ENCODE measurements at regions not wholly inside any gene's neighbourhood (a gene's known extent, or its start where the extent isn't known, plus 50 kb on each side); places are given as distances from the start of the nearest gene placed in this dataset.

DNA sequence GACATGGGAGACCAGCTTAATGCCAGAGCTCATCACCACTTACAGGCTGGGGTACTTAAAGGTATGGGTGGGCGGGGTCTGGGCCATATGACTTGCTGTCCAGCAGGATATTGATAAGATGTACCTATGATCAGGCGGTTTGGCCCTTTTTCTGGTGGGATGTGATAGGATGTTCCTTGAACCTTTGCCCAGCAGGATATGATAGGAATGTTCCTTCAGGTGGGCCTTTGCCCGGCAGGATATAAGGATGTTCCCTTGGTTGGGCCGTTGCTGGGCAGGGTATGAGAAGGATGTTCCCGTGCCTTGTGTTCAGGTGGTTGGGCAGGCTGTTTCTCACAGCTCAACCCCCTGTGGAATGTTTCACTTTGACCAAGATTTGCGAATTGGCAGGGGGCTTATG is 187.2 kb upstream of the CXCL12 start:
- no peak for DNase-seq (ENCODE audit: low read depth in 2 of 2)
- Histone ChIP-seq H3K4me2 (ENCODE audit: extremely low read depth, insufficient read depth, low read length) (no peak overlapping the region), H3K9me3 (ENCODE audit: control insufficient read depth, insufficient read depth, low read depth, low read length) (no peaks in the 10 kb centered on the region), H3K4me1 (ENCODE audit: control insufficient read depth, extremely low read depth, insufficient read depth, low read length) (peaks cover 15% of the 10 kb centered on the region), H3K9ac (ENCODE audit: insufficient read depth, low read length) (no peak overlapping the region), H4K20me1 (ENCODE audit: control insufficient read depth, extremely low read depth, insufficient read depth, low read length) (no peaks in the 10 kb centered on the region), H3K27me3 (ENCODE audit: control insufficient read depth, insufficient read depth, low read length) (no peaks in the 10 kb centered on the region), H3K27ac (ENCODE audit: insufficient read depth, low read length) (no peak overlapping the region), H3K36me3 (ENCODE audit: control insufficient read depth, insufficient read depth, low read length) (no peaks in the 10 kb centered on the region), H2AFZ (ENCODE audit: low read length) (no peak overlapping the region), H3K4me3 (replicated peaks in 1 of 4; ENCODE audit: control extremely low read depth in 1 of 4, insufficient read depth in 1 of 4, low read depth in 3 of 4, low read length in 4 of 4) (no peak overlapping the region), H3K79me2 (ENCODE audit: control insufficient read depth, insufficient read depth, low read length) (no peaks in the 10 kb centered on the region)
- TF ChIP-seq, protein P1, sequence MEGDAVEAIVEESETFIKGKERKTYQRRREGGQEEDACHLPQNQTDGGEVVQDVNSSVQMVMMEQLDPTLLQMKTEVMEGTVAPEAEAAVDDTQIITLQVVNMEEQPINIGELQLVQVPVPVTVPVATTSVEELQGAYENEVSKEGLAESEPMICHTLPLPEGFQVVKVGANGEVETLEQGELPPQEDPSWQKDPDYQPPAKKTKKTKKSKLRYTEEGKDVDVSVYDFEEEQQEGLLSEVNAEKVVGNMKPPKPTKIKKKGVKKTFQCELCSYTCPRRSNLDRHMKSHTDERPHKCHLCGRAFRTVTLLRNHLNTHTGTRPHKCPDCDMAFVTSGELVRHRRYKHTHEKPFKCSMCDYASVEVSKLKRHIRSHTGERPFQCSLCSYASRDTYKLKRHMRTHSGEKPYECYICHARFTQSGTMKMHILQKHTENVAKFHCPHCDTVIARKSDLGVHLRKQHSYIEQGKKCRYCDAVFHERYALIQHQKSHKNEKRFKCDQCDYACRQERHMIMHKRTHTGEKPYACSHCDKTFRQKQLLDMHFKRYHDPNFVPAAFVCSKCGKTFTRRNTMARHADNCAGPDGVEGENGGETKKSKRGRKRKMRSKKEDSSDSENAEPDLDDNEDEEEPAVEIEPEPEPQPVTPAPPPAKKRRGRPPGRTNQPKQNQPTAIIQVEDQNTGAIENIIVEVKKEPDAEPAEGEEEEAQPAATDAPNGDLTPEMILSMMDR (conservative IDR thresholded peaks at IDR 0.05 in 1 of 2, IDR thresholded peaks at IDR 0.05 in 1 of 2; ENCODE audit: low read depth in 1 of 2, low read length in 2 of 2) = no peak
- no peak for TF ChIP-seq EZH2 (IDR thresholded peaks at IDR 0.05; ENCODE audit: low read length, missing control alignments)

GRCh38 chr10:44573821-44574220 is 188.9 kb upstream of the CXCL12 start:
- Histone ChIP-seq H3K4me2 (ENCODE audit: extremely low read depth, insufficient read depth, low read length) (no peak overlapping the region), H3K4me1 (ENCODE audit: control insufficient read depth, extremely low read depth, insufficient read depth, low read length) (peaks cover 15% of the 10 kb centered on the region), H3K9ac (ENCODE audit: insufficient read depth, low read length) (no peak overlapping the region), H3K27ac (ENCODE audit: insufficient read depth, low read length) (no peak overlapping the region), H3K27me3 (ENCODE audit: control insufficient read depth, insufficient read depth, low read length) (no peaks in the 10 kb centered on the region), H3K36me3 (ENCODE audit: control insufficient read depth, insufficient read depth, low read length) (no peaks in the 10 kb centered on the region), H3K79me2 (ENCODE audit: control insufficient read depth, insufficient read depth, low read length) (no peaks in the 10 kb centered on the region), H4K20me1 (ENCODE audit: control insufficient read depth, extremely low read depth, insufficient read depth, low read length) (no peaks in the 10 kb centered on the region), H3K4me3 (replicated peaks in 1 of 4; ENCODE audit: control extremely low read depth in 1 of 4, insufficient read depth in 1 of 4, low read depth in 3 of 4, low read length in 4 of 4) (no peak overlapping the region), H3K9me3 (ENCODE audit: control insufficient read depth, insufficient read depth, low read depth, low read length) (no peaks in the 10 kb centered on the region), H2AFZ (ENCODE audit: low read length) (no peak overlapping the region)
- TF ChIP-seq EZH2 (IDR thresholded peaks at IDR 0.05; ENCODE audit: low read length, missing control alignments) = no peak
- TF ChIP-seq, protein P1 (conservative IDR thresholded peaks at IDR 0.05 in 1 of 2, IDR thresholded peaks at IDR 0.05 in 1 of 2; ENCODE audit: low read depth in 1 of 2, low read length in 2 of 2) = no peak
- no peak for DNase-seq (ENCODE audit: low read depth in 2 of 2)

DNA sequence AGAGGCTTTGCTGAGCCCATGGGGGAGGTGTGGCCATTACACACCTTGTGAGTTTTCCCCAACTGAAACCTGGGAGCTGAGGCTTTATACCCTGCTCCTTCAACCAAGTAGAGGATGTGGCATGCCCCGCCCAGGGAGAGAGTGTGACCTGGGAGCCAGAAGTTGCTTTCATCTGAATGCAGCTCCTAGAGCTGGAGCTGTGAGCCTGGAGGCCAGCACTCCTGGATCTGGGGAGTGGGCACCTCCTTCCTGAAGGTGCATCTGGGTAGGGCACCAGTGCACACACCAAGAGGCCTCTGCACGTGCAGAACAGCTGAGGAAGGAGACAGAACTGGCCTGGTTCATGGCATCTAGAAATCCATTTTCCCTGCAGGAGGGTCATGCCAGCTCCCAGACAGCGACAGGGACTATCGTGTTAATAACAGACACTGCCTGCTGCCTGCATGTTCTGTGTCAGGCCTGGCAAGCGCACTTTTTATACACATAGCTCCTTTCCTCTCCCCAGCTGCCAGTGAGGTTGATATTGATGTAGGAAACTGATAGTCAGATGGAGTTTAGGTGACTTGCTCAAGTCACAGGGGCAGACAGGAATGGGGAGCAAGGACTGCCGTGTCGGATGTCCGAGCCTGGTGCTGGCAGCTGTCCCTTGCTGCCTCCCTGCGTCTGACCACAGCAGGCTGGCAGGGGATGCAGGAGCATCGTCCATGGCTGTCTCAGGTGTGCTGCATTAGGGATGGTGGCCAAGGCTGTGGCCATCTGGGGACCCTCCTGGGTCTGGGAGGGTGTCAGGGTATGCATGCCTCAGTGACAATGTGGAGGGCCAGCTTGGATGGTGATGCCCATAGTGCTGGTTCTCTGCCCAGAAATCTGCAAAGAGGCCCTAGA is 189.9 kb upstream of the CXCL12 start:
- no peaks in the 10 kb centered on the region for H3K79me2 ChIP-seq (ENCODE audit: control insufficient read depth, insufficient read depth, low read length)
- DNase-seq (ENCODE audit: low read depth in 2 of 2) = no peak
- H2AFZ ChIP-seq (ENCODE audit: low read length) = no peak overlapping the region
- no peaks in the 10 kb centered on the region for H3K36me3 ChIP-seq (ENCODE audit: control insufficient read depth, insufficient read depth, low read length)
- no peaks in the 10 kb centered on the region for H3K9me3 ChIP-seq (ENCODE audit: control insufficient read depth, insufficient read depth, low read depth, low read length)
- peaks cover 6% of the 10 kb centered on the region for H3K4me1 ChIP-seq (ENCODE audit: control insufficient read depth, extremely low read depth, insufficient read depth, low read length)
- H3K27me3 ChIP-seq (ENCODE audit: control insufficient read depth, insufficient read depth, low read length) = no peaks in the 10 kb centered on the region
- no peak overlapping the region for H3K27ac ChIP-seq (ENCODE audit: insufficient read depth, low read length)
- TF ChIP-seq, protein P1 (conservative IDR thresholded peaks at IDR 0.05 in 1 of 2, IDR thresholded peaks at IDR 0.05 in 1 of 2; ENCODE audit: low read depth in 1 of 2, low read length in 2 of 2) = no peak
- TF ChIP-seq EZH2 (IDR thresholded peaks at IDR 0.05; ENCODE audit: low read length, missing control alignments) = no peak
- H4K20me1 ChIP-seq (ENCODE audit: control insufficient read depth, extremely low read depth, insufficient read depth, low read length) = no peaks in the 10 kb centered on the region
- H3K4me3 ChIP-seq (replicated peaks in 1 of 4; ENCODE audit: control extremely low read depth in 1 of 4, insufficient read depth in 1 of 4, low read depth in 3 of 4, low read length in 4 of 4) = no peak overlapping the region
- H3K9ac ChIP-seq (ENCODE audit: insufficient read depth, low read length) = no peak overlapping the region
- H3K4me2 ChIP-seq (ENCODE audit: extremely low read depth, insufficient read depth, low read length) = no peak overlapping the region
